ENCODE measurements at regions not wholly inside any gene's neighbourhood (a gene's known extent, or its start where the extent isn't known, plus 50 kb on each side); places are given as distances from the start of the nearest gene placed in this dataset.
"Not testable (repeated sequence)": the region's sequence is repeated elsewhere in the genome, so short reads cannot be mapped to it uniquely, and the experiment has no call there.

- 87 to 91% methylated on average over 36 of the region's 36 CpGs for WGBS, 2 donors
- intact Hi-C loops (cut with DNase I); H3K4me1 ChIP-seq; DNase-seq; H3K27me3 ChIP-seq; H3K27ac ChIP-seq; H3K4me3 ChIP-seq; H3K9me3 ChIP-seq; H3K36me3 ChIP-seq: not testable (repeated sequence)
These were observed 304.0 kb downstream of the ZNF479 start for GRCh38 chr7:56828078-56828860.

- H3K9me3 ChIP-seq; H3K36me3 ChIP-seq; DNase-seq; H3K27ac ChIP-seq; H3K27me3 ChIP-seq; intact Hi-C loops (cut with DNase I); H3K4me1 ChIP-seq; H3K4me3 ChIP-seq: not testable (repeated sequence)
- 84 to 92% methylated on average over 16 of the region's 16 CpGs for WGBS, 2 donors
These were observed 304.7 kb downstream of the ZNF479 start for GRCh38 chr7:56827539-56827938.

GRCh38 chr7:56826556-56826955, 305.7 kb downstream of the ZNF479 start:
- H3K36me3 ChIP-seq; H3K27ac ChIP-seq; H3K4me3 ChIP-seq; H3K27me3 ChIP-seq; intact Hi-C loops (cut with DNase I); H3K9me3 ChIP-seq; H3K4me1 ChIP-seq; DNase-seq: not testable (repeated sequence)
- 92 to 96% methylated on average over 18 to 19 of the region's 19 CpGs for WGBS, 2 donors

GRCh38 chr7:56825756-56826540, 306.3 kb downstream of the ZNF479 start:
- H3K9me3 ChIP-seq; H3K27me3 ChIP-seq; H3K27ac ChIP-seq; H3K36me3 ChIP-seq; intact Hi-C loops (cut with DNase I); DNase-seq; H3K4me1 ChIP-seq; H3K4me3 ChIP-seq: not testable (repeated sequence)
- 92 to 94% methylated on average over 26 to 36 of the region's 38 CpGs for WGBS, 2 donors

- H3K4me1 ChIP-seq; H3K4me3 ChIP-seq; H3K27me3 ChIP-seq; H3K36me3 ChIP-seq; H3K27ac ChIP-seq; H3K9me3 ChIP-seq; intact Hi-C loops (cut with DNase I): not testable (repeated sequence)
- peak; percentile 14 for DNase-seq
- WGBS, 2 donors: 92 to 93% methylated on average over 15 of the region's 17 CpGs
These were observed 307.1 kb downstream of the ZNF479 start for GRCh38 chr7:56825121-56825520.

GRCh38 chr7:56823872-56824635, 308.2 kb downstream of the ZNF479 start:
- H3K27ac ChIP-seq; intact Hi-C loops (cut with DNase I); H3K4me3 ChIP-seq; H3K27me3 ChIP-seq; H3K36me3 ChIP-seq; H3K9me3 ChIP-seq; H3K4me1 ChIP-seq: not testable (repeated sequence)
- WGBS, 2 donors: 94% methylated on average over 34 of the region's 44 CpGs
- DNase-seq: peak; percentile 30

- H3K9me3 ChIP-seq; DNase-seq; intact Hi-C loops (cut with DNase I); H3K27ac ChIP-seq; H3K36me3 ChIP-seq; H3K4me3 ChIP-seq; H3K4me1 ChIP-seq; H3K27me3 ChIP-seq: not testable (repeated sequence)
- 87 to 96% methylated on average over 9 to 13 of the region's 15 CpGs for WGBS, 2 donors
These were observed 309.0 kb downstream of the ZNF479 start for GRCh38 chr7:56823231-56823630.

- H3K36me3 ChIP-seq; H3K4me1 ChIP-seq; intact Hi-C loops (cut with DNase I); DNase-seq; H3K27me3 ChIP-seq; H3K27ac ChIP-seq; H3K9me3 ChIP-seq; H3K4me3 ChIP-seq: not testable (repeated sequence)
- WGBS, 2 donors: 92 to 93% methylated on average over 6 to 11 of the region's 18 CpGs
These were observed 310.1 kb downstream of the ZNF479 start for GRCh38 chr7:56822153-56822552.

- H3K36me3 ChIP-seq; DNase-seq; H3K27ac ChIP-seq; H3K4me3 ChIP-seq; H3K27me3 ChIP-seq; H3K4me1 ChIP-seq; intact Hi-C loops (cut with DNase I); H3K9me3 ChIP-seq: not testable (repeated sequence)
- 95 to 98% methylated on average over 14 of the region's 20 CpGs for WGBS, 2 donors
These were observed 310.7 kb downstream of the ZNF479 start for GRCh38 chr7:56821561-56821960.

- H3K36me3 ChIP-seq; H3K27me3 ChIP-seq; DNase-seq; H3K4me1 ChIP-seq; intact Hi-C loops (cut with DNase I); H3K4me3 ChIP-seq; H3K9me3 ChIP-seq; H3K27ac ChIP-seq: not testable (repeated sequence)
- WGBS, 2 donors: 94 to 97% methylated on average over 15 to 19 of the region's 22 CpGs
These were observed 314.0 kb downstream of the ZNF479 start for GRCh38 chr7:56818261-56818660.

- H3K27me3 ChIP-seq; H3K4me1 ChIP-seq; H3K9me3 ChIP-seq; intact Hi-C loops (cut with DNase I); DNase-seq; H3K27ac ChIP-seq; H3K36me3 ChIP-seq; H3K4me3 ChIP-seq: not testable (repeated sequence)
- WGBS, 2 donors: 93 to 95% methylated on average over 19 of the region's 21 CpGs
These were observed 317.3 kb downstream of the ZNF479 start for GRCh38 chr7:56814911-56815310.

GRCh38 chr7:56814390-56814789, 317.8 kb downstream of the ZNF479 start:
- H3K4me1 ChIP-seq; H3K36me3 ChIP-seq; intact Hi-C loops (cut with DNase I); H3K4me3 ChIP-seq; H3K27ac ChIP-seq; DNase-seq; H3K27me3 ChIP-seq; H3K9me3 ChIP-seq: not testable (repeated sequence)
- WGBS, 2 donors: 94 to 95% methylated on average over 11 to 24 of the region's 24 CpGs

GRCh38 chr7:56813975-56814374, 318.3 kb downstream of the ZNF479 start:
- DNase-seq; H3K4me3 ChIP-seq; H3K9me3 ChIP-seq; H3K36me3 ChIP-seq; H3K27ac ChIP-seq; intact Hi-C loops (cut with DNase I); H3K27me3 ChIP-seq; H3K4me1 ChIP-seq: not testable (repeated sequence)
- 93 to 96% methylated on average over 3 to 18 of the region's 19 CpGs for WGBS, 2 donors

Data from sigmoid colon (tissue), 6 donors.